ENCODE measurements at regions not wholly inside any gene's neighbourhood (a gene's known extent, or its start where the extent isn't known, plus 50 kb on each side); places are given as distances from the start of the nearest gene placed in this dataset.

DNA sequence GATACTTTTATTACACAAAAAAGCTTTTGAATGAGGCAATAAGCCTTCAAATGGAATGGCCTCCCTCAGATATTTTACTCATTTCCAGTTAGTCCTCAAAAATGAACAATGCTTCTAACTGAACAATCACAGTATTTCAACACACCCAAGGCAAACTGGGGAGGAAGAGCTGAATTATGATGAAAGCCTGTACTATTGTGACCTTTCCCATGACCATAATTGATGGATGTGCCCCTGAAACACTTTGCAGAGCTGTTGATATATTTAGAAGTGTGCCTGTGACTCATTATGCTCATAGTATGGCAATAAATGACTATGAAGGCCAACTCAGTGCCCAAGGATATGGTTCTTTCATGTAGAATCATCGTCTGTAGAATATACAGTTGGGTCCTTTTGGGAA, 248.1 kb downstream of the AHR start:
- DNase-seq (ENCODE audit: low spot score): no peak

DNA sequence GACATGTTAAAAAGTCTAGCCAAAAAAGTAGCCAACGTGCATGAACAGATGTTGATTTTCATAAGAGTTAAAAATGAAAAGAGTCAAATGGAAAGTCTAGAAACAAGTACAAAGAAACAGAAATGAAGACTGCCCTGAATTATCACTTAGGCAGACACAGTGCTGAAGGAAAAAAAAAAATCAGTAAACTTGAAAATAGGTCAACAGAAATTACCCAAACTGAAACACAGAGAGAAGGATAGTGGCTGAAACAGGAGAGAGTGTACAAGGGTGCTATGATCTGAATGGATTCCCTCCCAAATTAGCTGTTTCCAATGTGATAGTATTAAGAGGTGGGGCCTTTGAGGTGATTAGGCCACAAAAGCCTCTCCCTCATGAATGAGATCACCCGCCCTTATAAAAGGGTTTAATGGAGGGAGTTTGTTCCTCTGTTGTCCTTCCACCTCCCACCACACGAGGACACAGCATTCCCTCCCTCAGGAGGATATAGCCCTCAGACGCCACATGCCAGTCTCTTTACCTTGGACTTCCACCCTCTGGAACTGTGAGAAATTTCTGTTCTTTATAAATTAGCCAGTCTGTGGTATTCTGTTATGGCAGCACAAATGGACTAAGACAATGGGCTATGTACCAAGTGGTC, 249.7 kb downstream of the AHR start:
- ChIA-PET POLR2A (ENCODE audit: low non-redundant PET) (no interaction called here), CTCF (no interaction called here)
- peak; percentile 10 for DNase-seq (ENCODE audit: low spot score)
- intact Hi-C loops (cut with micrococcal nuclease; ENCODE audit: unreplicated experiment): no loop called here
- TF ChIP-seq EZH2 (IDR thresholded peaks at IDR 0.05; ENCODE audit: borderline replicate concordance, low read depth, low read length, poor library complexity, severe bottlenecking): no peak
- TF ChIP-seq, protein P1, sequence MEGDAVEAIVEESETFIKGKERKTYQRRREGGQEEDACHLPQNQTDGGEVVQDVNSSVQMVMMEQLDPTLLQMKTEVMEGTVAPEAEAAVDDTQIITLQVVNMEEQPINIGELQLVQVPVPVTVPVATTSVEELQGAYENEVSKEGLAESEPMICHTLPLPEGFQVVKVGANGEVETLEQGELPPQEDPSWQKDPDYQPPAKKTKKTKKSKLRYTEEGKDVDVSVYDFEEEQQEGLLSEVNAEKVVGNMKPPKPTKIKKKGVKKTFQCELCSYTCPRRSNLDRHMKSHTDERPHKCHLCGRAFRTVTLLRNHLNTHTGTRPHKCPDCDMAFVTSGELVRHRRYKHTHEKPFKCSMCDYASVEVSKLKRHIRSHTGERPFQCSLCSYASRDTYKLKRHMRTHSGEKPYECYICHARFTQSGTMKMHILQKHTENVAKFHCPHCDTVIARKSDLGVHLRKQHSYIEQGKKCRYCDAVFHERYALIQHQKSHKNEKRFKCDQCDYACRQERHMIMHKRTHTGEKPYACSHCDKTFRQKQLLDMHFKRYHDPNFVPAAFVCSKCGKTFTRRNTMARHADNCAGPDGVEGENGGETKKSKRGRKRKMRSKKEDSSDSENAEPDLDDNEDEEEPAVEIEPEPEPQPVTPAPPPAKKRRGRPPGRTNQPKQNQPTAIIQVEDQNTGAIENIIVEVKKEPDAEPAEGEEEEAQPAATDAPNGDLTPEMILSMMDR (conservative IDR thresholded peaks at IDR 0.05; ENCODE audit: low read depth, low read length): no peak
- Histone ChIP-seq H3K36me3 (ENCODE audit: insufficient read depth, low read length, poor library complexity, severe bottlenecking) (no peaks in the 10 kb centered on the region), H3K9me3 (ENCODE audit: low read depth, low read length, poor library complexity, severe bottlenecking) (no peaks in the 10 kb centered on the region), H3K27me3 (replicated peaks; ENCODE audit: insufficient read depth, low read depth, low read length, poor library complexity) (no peaks in the 10 kb centered on the region), H3K4me1 (ENCODE audit: insufficient read depth, low read length, poor library complexity, severe bottlenecking) (no peaks in the 10 kb centered on the region), H3K4me3 (ENCODE audit: low read depth, low read length, poor library complexity, severe bottlenecking) (no peak overlapping the region), H3K27ac (ENCODE audit: low read depth, low read length, poor library complexity, severe bottlenecking) (no peak overlapping the region)
- no TSS peak for BruUV-seq (replicated peaks)

More for the DNA sequence above, 248.1 kb downstream of the AHR start:
- Histone ChIP-seq H3K27me3 (replicated peaks; ENCODE audit: insufficient read depth, low read depth, low read length, poor library complexity) (no peaks in the 10 kb centered on the region), H3K36me3 (ENCODE audit: insufficient read depth, low read length, poor library complexity, severe bottlenecking) (no peaks in the 10 kb centered on the region), H3K4me1 (ENCODE audit: insufficient read depth, low read length, poor library complexity, severe bottlenecking) (no peaks in the 10 kb centered on the region), H3K27ac (ENCODE audit: low read depth, low read length, poor library complexity, severe bottlenecking) (no peak overlapping the region), H3K4me3 (ENCODE audit: low read depth, low read length, poor library complexity, severe bottlenecking) (no peak overlapping the region), H3K9me3 (ENCODE audit: low read depth, low read length, poor library complexity, severe bottlenecking) (no peaks in the 10 kb centered on the region)
- TF ChIP-seq EZH2 (IDR thresholded peaks at IDR 0.05; ENCODE audit: borderline replicate concordance, low read depth, low read length, poor library complexity, severe bottlenecking): no peak
- TF ChIP-seq, protein P1 (conservative IDR thresholded peaks at IDR 0.05; ENCODE audit: low read depth, low read length): no peak
- ChIA-PET CTCF (no interaction called here), POLR2A (ENCODE audit: low non-redundant PET) (no interaction called here)
- BruUV-seq (replicated peaks): no TSS peak
- intact Hi-C loops (cut with micrococcal nuclease; ENCODE audit: unreplicated experiment): no loop called here

DNA sequence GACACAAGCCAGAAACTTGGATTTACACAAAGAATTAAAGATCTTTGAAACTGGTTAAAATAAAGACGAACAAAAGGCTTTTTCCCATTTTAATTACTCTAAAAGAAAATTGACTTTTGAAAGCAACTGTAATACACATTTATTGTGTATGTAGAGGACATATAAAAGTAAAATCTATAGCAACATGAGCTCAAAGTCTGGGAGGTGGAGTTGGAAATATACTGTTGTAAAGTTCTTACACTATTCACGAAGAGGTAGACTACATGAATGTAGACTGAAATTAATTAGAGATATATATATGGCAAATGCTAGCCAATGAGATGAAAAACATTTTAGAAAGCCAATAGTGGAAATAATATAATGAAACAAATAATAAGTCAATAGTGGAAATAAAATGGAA, 251.0 kb downstream of the AHR start:
- intact Hi-C loops (cut with micrococcal nuclease; ENCODE audit: unreplicated experiment): no loop called here
- H3K36me3 ChIP-seq (ENCODE audit: insufficient read depth, low read length, poor library complexity, severe bottlenecking): no peaks in the 10 kb centered on the region
- no peaks in the 10 kb centered on the region for H3K4me1 ChIP-seq (ENCODE audit: insufficient read depth, low read length, poor library complexity, severe bottlenecking)
- no TSS peak for BruUV-seq (replicated peaks)
- no peaks in the 10 kb centered on the region for H3K27me3 ChIP-seq (replicated peaks; ENCODE audit: insufficient read depth, low read depth, low read length, poor library complexity)
- H3K9me3 ChIP-seq (ENCODE audit: low read depth, low read length, poor library complexity, severe bottlenecking): no peaks in the 10 kb centered on the region
- no peak overlapping the region for H3K27ac ChIP-seq (ENCODE audit: low read depth, low read length, poor library complexity, severe bottlenecking)
- TF ChIP-seq, protein P1 (conservative IDR thresholded peaks at IDR 0.05; ENCODE audit: low read depth, low read length): no peak
- TF ChIP-seq EZH2 (IDR thresholded peaks at IDR 0.05; ENCODE audit: borderline replicate concordance, low read depth, low read length, poor library complexity, severe bottlenecking): no peak
- H3K4me3 ChIP-seq (ENCODE audit: low read depth, low read length, poor library complexity, severe bottlenecking): no peak overlapping the region
- ChIA-PET POLR2A (ENCODE audit: low non-redundant PET) (no interaction called here), CTCF (no interaction called here)
- DNase-seq (ENCODE audit: low spot score): no peak
